Spinal cord (tissue), 9 donors: ENCODE measurements at regions not wholly inside any gene's neighbourhood (a gene's known extent, or its start where the extent isn't known, plus 50 kb on each side); places are given as distances from the start of the nearest gene placed in this dataset.
A peak's percentile ranks its signal among the peaks of the same experiment; 100 is the strongest.
"Not testable (repeated sequence)": the region's sequence is repeated elsewhere in the genome, so short reads cannot be mapped to it uniquely, and the experiment has no call there.

Experiments used
- DNase-seq, 6 donors: peaks; one replicate each; pipeline versions ENCODE4 v3.0.0 to v3.0.0-alpha.2; 2013 to 2015; ENCODE audit warnings: low spot score in 6 of 6, low read depth in 4 of 6
- H3K27ac ChIP-seq: one replicate; pipeline ENCODE4 v1.5.1; 2013; ENCODE audit warnings: low read depth, low read length, control low read depth
- H3K27me3 ChIP-seq: one replicate; pipeline ENCODE4 v1.6.1; 2013; ENCODE audit warnings: low read length; ENCODE audit not compliant: control insufficient read depth, insufficient read depth
- H3K36me3 ChIP-seq: one replicate; pipeline ENCODE4 v1.6.1; 2013; ENCODE audit warnings: low read length; ENCODE audit not compliant: control insufficient read depth, insufficient read depth
- H3K4me1 ChIP-seq: one replicate; pipeline ENCODE4 v1.6.1; 2013; ENCODE audit warnings: low read length; ENCODE audit not compliant: control insufficient read depth, insufficient read depth
- H3K4me3 ChIP-seq: one replicate; pipeline ENCODE4 v1.5.1; 2013; ENCODE audit warnings: low read depth, low read length, control low read depth
- H3K9me3 ChIP-seq: one replicate; pipeline ENCODE4 v1.6.1; 2013; ENCODE audit warnings: low read length; ENCODE audit not compliant: control insufficient read depth, insufficient read depth
- WGBS: methylation state at CpG from one replicate; pipeline ENCODE4 v1.1.5; 2013; ENCODE audit warnings: missing lambda C conversion rate; ENCODE audit not compliant: insufficient coverage; 5-methylcytosine and 5-hydroxymethylcytosine counted together
- donor health status: healthy.

DNA sequence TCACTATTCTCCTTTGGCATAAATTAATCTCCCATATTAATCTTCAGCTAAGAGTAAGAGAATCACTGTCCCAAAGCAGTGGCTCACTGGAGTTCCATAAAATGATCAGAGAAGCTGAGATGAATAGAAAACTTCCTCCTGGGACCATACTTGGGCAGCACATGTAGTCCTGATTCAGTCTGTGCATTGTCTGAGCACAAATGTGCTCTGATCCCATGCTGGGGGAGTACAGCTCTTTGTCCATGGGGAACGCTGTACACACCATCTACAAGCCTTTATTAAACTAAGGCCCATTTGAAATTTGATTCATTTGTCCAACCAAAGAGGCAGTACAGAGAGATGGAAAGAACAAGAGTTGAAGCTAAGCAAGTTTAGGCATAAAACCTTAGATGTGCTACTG is 147.4 kb upstream of the PGR start:
- no peak for DNase-seq
- H3K4me1 ChIP-seq: no peaks in the 10 kb centered on the region
- no peaks in the 10 kb centered on the region for H3K9me3 ChIP-seq
- H3K4me3 ChIP-seq: no peak overlapping the region
- no peak overlapping the region for H3K27ac ChIP-seq
- no peaks in the 10 kb centered on the region for H3K36me3 ChIP-seq
- WGBS: no CpG with 5 or more reads among the region's 1 CpG
- no peaks in the 10 kb centered on the region for H3K27me3 ChIP-seq

DNA sequence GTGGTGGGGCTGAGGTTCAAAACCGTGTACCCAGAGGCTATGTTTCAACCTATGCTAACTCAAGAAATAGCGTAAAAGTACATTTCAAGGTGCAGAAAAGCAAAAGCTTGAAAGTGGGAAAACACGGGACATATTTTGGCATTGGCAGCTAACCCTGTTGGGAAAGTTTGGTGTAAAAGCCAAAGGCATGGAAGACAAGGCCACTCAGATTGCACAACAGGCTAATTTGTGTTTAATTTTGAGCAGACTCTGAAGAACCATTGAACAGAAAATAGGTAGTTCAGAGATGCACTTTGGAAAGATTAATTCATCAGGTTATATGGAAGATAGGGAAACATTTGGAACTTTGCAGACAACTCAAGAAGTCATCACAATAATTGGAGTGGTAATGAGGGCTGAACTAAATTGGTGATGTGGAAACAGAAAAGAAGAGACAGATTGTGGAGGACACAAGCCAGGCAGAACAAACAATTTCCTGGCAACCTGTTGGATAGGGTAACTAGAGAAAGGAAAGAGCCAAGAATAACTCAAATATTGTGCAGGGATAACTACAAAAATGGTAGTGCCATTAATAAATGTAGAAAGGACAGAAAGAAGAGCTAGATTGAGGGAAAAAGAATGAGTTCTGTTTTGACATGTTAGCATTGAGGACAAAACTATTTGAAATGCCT is 140.5 kb upstream of the PGR start:
- WGBS: 92% methylated on average over 3 of the region's 3 CpGs
- no peaks in the 10 kb centered on the region for H3K36me3 ChIP-seq
- no peak for DNase-seq
- H3K4me1 ChIP-seq: no peaks in the 10 kb centered on the region
- no peak overlapping the region for H3K27ac ChIP-seq
- H3K9me3 ChIP-seq: no peaks in the 10 kb centered on the region
- H3K4me3 ChIP-seq: no peak overlapping the region
- no peaks in the 10 kb centered on the region for H3K27me3 ChIP-seq

DNA sequence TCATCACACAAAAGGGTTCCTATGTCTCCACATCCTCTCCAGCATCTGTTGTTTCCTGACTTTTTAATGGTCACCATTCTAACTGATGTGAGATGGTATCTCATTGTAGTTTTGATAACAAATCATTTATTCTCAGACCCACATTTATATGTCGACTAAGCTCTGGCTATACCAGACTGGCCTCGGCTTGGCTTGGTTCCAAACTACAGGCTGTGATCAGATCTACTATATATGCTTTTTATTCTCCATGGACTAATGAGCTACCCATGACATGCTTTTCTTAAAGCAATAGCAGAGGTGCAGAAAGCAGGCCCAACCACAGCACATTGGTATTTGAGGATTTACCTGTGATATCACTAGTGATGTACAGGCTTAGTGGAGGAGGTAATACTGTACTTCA is 139.8 kb upstream of the PGR start:
- no peaks in the 10 kb centered on the region for H3K36me3 ChIP-seq
- WGBS: 83% methylated on average over 2 of the region's 2 CpGs
- H3K9me3 ChIP-seq: no peaks in the 10 kb centered on the region
- H3K27me3 ChIP-seq: no peaks in the 10 kb centered on the region
- H3K4me1 ChIP-seq: no peaks in the 10 kb centered on the region
- no peak for DNase-seq
- H3K4me3 ChIP-seq: no peak overlapping the region
- no peak overlapping the region for H3K27ac ChIP-seq

DNA sequence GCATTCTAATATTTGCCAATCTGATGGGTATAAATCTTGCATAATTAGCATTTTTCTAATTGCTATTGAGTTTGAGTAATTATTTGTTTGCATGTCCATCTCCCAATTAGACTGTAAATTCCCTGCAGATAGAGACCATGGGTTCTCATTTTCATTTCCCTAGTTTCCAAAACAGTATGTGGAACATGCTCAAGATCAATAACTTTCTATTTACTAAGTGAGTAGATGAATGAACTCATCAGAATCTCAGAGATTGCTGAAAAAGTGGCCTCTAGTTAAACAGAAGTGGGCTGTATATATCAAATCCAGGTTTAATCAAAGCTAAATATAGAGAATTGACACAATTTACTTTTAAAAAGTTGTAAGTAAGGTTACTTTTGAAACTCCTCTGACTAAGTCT is 138.0 kb upstream of the PGR start:
- Histone ChIP-seq H3K36me3 (no peaks in the 10 kb centered on the region), H3K27ac (no peak overlapping the region), H3K27me3 (no peaks in the 10 kb centered on the region), H3K9me3 (no peaks in the 10 kb centered on the region), H3K4me1 (no peaks in the 10 kb centered on the region), H3K4me3 (no peak overlapping the region)
- DNase-seq: no peak

DNA sequence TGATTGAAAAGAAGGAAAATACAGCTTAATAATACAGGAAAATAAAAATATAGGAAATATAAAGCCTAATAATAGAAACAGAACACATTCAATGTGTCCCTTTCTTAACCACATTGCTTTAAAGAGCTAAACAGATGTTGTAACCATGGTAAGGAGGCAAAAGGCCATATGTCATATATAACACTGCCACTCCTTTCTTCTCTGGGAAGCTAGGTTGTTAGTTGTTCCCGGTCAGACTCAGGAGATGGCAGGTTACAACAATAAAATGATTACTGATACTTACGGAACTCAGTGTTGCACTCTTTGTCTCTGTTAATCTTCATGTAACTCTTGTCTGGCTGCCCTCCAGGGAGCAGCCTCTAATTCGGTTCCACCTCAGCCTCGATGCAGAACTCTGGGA is 134.7 kb upstream of the PGR start:
- H3K4me1 ChIP-seq: no peaks in the 10 kb centered on the region
- H3K4me3 ChIP-seq: no peak overlapping the region
- DNase-seq: peak in 2 of 6 donors; percentile 1 to 44
- no peak overlapping the region for H3K27ac ChIP-seq
- no peaks in the 10 kb centered on the region for H3K27me3 ChIP-seq
- WGBS: no CpG with 5 or more reads among the region's 4 CpGs
- no peaks in the 10 kb centered on the region for H3K9me3 ChIP-seq
- H3K36me3 ChIP-seq: no peaks in the 10 kb centered on the region

DNA sequence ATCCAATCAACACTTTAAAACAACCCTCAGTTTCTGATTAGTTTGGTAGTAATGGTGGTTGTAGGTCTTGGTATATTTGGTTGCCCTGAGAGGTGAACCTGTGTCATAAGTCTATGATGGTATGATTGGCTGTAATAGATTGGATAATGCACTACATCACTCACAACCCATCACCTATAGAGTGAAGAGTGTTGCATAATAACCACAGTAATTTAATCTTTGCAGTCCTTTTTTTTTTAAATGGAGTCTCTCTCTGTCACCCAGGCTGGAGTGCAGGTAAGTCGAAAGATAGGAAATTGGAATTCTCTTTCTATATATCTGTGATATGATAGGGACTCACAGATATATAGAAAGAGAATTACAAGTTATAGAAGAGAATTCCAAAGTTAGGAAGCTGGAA is 133.4 kb upstream of the PGR start:
- no CpG with 5 or more reads among the region's 1 CpG for WGBS
- no peak overlapping the region for H3K27ac ChIP-seq
- no peaks in the 10 kb centered on the region for H3K9me3 ChIP-seq
- no peak overlapping the region for H3K4me3 ChIP-seq
- H3K36me3 ChIP-seq: no peaks in the 10 kb centered on the region
- H3K4me1 ChIP-seq: no peaks in the 10 kb centered on the region
- no peak for DNase-seq
- H3K27me3 ChIP-seq: no peaks in the 10 kb centered on the region

DNA sequence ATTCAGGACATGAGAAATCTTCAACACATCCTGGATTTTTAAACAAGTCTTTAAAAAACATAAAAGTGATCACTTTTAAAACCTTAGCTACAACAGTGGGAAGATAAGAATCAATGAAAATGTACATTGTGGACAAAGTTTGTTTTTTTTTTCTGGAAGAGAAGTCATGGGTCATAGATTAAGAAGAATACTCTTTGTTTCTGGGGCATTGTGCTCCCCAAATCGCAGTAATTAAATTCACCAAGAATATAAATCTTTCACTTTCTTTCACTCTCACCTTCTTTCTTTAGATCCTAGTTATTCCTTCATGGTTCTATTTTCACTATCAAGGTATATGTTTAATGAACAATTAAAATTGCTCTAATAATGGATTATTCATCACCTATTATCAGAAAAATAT is 132.6 kb upstream of the PGR start:
- Histone ChIP-seq H3K4me1 (no peaks in the 10 kb centered on the region), H3K4me3 (no peak overlapping the region), H3K36me3 (no peaks in the 10 kb centered on the region), H3K9me3 (no peaks in the 10 kb centered on the region), H3K27me3 (no peaks in the 10 kb centered on the region), H3K27ac (no peak overlapping the region)
- DNase-seq: no peak
- WGBS: no CpG with 5 or more reads among the region's 1 CpG

DNA sequence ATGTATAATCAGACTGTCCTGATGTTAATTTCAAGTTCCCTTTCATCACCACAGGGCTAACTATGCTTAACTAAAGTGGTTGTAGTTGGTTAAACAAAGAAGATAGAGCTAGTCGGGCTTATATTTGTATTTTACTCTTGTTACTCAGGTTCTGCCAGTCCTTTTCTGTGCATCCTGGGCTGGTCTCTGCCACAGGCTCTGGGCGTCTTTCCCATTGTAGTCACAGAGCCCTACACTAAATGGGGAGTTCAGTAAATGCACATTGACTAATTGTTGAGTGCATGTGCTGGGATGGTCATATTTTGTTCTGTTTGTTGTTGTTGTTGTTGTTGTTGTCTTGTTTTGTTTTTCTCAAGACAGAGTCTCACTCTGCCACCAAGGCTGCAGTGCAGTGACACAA is 125.4 kb upstream of the PGR start:
- Histone ChIP-seq H3K27me3 (no peaks in the 10 kb centered on the region), H3K4me3 (no peak overlapping the region), H3K4me1 (no peaks in the 10 kb centered on the region), H3K9me3 (no peaks in the 10 kb centered on the region), H3K27ac (no peak overlapping the region), H3K36me3 (no peaks in the 10 kb centered on the region)
- no peak for DNase-seq
- no CpG with 5 or more reads among the region's 2 CpGs for WGBS

DNA sequence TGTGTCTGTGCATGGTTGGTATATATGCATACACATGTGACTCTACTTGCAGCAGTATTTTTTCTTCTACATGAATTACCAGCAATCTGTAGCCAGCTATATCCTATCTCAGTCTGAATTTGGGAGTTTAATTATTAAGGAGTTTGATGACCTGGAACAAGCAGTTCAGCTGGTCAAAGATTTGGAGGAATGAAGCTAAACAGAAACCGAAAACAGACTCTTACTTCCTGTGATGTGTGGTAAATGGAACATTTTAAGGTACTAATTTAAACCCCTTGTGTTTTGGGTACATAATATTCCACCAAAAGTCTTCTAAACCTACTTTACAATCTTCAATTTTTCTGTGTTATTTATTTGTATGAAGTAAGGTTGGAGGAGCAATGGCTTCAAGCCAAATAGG is 124.4 kb upstream of the PGR start:
- Histone ChIP-seq H3K27me3 (no peaks in the 10 kb centered on the region), H3K36me3 (no peaks in the 10 kb centered on the region), H3K4me1 (no peaks in the 10 kb centered on the region), H3K4me3 (no peak overlapping the region), H3K27ac (no peak overlapping the region), H3K9me3 (no peaks in the 10 kb centered on the region)
- no CpG with 5 or more reads among the region's 1 CpG for WGBS
- no peak for DNase-seq

DNA sequence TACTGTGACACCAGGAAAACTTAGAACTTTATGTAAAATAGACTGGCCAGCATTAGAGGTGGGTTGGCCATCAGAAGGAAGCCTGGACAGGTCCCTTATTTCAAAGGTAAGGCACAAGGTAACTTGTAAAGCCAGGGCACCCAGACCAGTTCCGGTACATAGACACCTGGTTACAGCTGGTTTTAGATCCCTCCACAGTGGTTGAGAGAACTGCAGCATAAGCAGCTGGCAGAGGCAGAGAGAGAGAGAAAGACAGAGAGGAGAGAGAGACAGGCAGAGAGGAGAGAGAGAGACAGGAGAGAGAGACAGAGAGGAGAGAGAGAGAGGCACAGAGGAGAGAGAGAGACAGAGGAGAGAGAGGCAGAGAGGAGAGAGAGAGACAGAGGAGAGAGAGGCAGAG is 116.0 kb upstream of the PGR start:
- H3K9me3 ChIP-seq, DNase-seq: not testable (repeated sequence)
- WGBS: 80% methylated on average over 1 of the region's 1 CpG

More for the DNA sequence above, 116.0 kb upstream of the PGR start:
- H3K4me3 ChIP-seq, H3K36me3 ChIP-seq, H3K27ac ChIP-seq, H3K4me1 ChIP-seq, H3K27me3 ChIP-seq: not testable (repeated sequence)
